ENCODE measurements at regions not wholly inside any gene's neighbourhood (a gene's known extent, or its start where the extent isn't known, plus 50 kb on each side); places are given as distances from the start of the nearest gene placed in this dataset.

GRCh38 chr17:13244513-13244912 lies 226.7 kb upstream of the ELAC2 start:
- CTCF ChIA-PET = no interaction called here
- intact Hi-C loops (cut with micrococcal nuclease) = no loop called here
- no peaks in the 10 kb centered on the region for H3F3A ChIP-seq (ENCODE audit: low read length, unreplicated experiment)
- ATAC-seq = no peak
- no peaks in the 10 kb centered on the region for H3K9me3 ChIP-seq (ENCODE audit: low read length)
- POLR2A ChIA-PET (ENCODE audit: unreplicated experiment) = no interaction called here
- no peaks in the 10 kb centered on the region for H3K36me3 ChIP-seq (ENCODE audit: low read depth, low read length)
- H3K9me2 ChIP-seq (replicated peaks; ENCODE audit: low read length) = no peaks in the 10 kb centered on the region
- no peak overlapping the region for H3K4me3 ChIP-seq (ENCODE audit: low read length)
- no peak overlapping the region for H3K9ac ChIP-seq (ENCODE audit: low read length)
- DNase-seq = no peak
- no peak overlapping the region for H3K4me2 ChIP-seq (ENCODE audit: low read length)
- no peaks in the 10 kb centered on the region for H3K79me2 ChIP-seq (ENCODE audit: low read length)
- H3K4me1 ChIP-seq (ENCODE audit: insufficient read depth, low read length) = no peaks in the 10 kb centered on the region
- H3K27me3 ChIP-seq (ENCODE audit: low read length) = peaks cover 62% of the 10 kb centered on the region
- H4K20me1 ChIP-seq (ENCODE audit: low read length) = no peaks in the 10 kb centered on the region
- no peak overlapping the region for H3K27ac ChIP-seq (ENCODE audit: low read length)
- BruUV-seq (replicated peaks) = no TSS peak
- TF ChIP-seq CTCF (conservative IDR thresholded peaks at IDR 0.05; ENCODE audit: low read depth, low read length) = no peak
- TF ChIP-seq EZH2 (IDR thresholded peaks at IDR 0.05; ENCODE audit: low read length, unreplicated experiment) = no peak
- no peak for TF ChIP-seq EZH2phosphoT487 (IDR thresholded peaks at IDR 0.05; ENCODE audit: borderline replicate concordance, low read length)
- no peak overlapping the region for H2AFZ ChIP-seq (ENCODE audit: low read length)

GRCh38 chr17:13243585-13243984 lies 225.8 kb upstream of the ELAC2 start:
- H3K4me3 ChIP-seq (ENCODE audit: low read length) = no peak overlapping the region
- DNase-seq (no peak), ATAC-seq (no peak)
- CTCF ChIA-PET = no interaction called here
- BruUV-seq (replicated peaks) = no TSS peak
- POLR2A ChIA-PET (ENCODE audit: unreplicated experiment) = no interaction called here
- H4K20me1 ChIP-seq (ENCODE audit: low read length) = no peaks in the 10 kb centered on the region
- H3K9me2 ChIP-seq (replicated peaks; ENCODE audit: low read length) = no peaks in the 10 kb centered on the region
- no peaks in the 10 kb centered on the region for H3K36me3 ChIP-seq (ENCODE audit: low read depth, low read length)
- H3K9ac ChIP-seq (ENCODE audit: low read length) = no peak overlapping the region
- no peaks in the 10 kb centered on the region for H3F3A ChIP-seq (ENCODE audit: low read length, unreplicated experiment)
- no peak for TF ChIP-seq CTCF (conservative IDR thresholded peaks at IDR 0.05; ENCODE audit: low read depth, low read length)
- TF ChIP-seq EZH2 (IDR thresholded peaks at IDR 0.05; ENCODE audit: low read length, unreplicated experiment) = peak; percentile 52
- no peak for TF ChIP-seq EZH2phosphoT487 (IDR thresholded peaks at IDR 0.05; ENCODE audit: borderline replicate concordance, low read length)
- intact Hi-C loops (cut with micrococcal nuclease) = no loop called here
- no peaks in the 10 kb centered on the region for H3K9me3 ChIP-seq (ENCODE audit: low read length)
- H2AFZ ChIP-seq (ENCODE audit: low read length) = no peak overlapping the region
- no peaks in the 10 kb centered on the region for H3K4me1 ChIP-seq (ENCODE audit: insufficient read depth, low read length)
- no peak overlapping the region for H3K4me2 ChIP-seq (ENCODE audit: low read length)
- no peak overlapping the region for H3K27ac ChIP-seq (ENCODE audit: low read length)
- H3K27me3 ChIP-seq (ENCODE audit: low read length) = peaks cover 65% of the 10 kb centered on the region
- H3K79me2 ChIP-seq (ENCODE audit: low read length) = no peaks in the 10 kb centered on the region

GRCh38 chr17:13240851-13241250 lies 223.0 kb upstream of the ELAC2 start:
- BruUV-seq (replicated peaks) = no TSS peak
- CTCF ChIA-PET = no interaction called here

More at GRCh38 chr17:13240851-13241250, 223.0 kb upstream of the ELAC2 start:
- Histone ChIP-seq H3K36me3 (ENCODE audit: low read depth, low read length) (no peaks in the 10 kb centered on the region), H3K9ac (ENCODE audit: low read length) (no peak overlapping the region), H3K4me2 (ENCODE audit: low read length) (no peak overlapping the region), H3K9me2 (replicated peaks; ENCODE audit: low read length) (no peaks in the 10 kb centered on the region), H3K4me3 (ENCODE audit: low read length) (no peak overlapping the region), H3F3A (ENCODE audit: low read length, unreplicated experiment) (no peaks in the 10 kb centered on the region), H3K79me2 (ENCODE audit: low read length) (no peaks in the 10 kb centered on the region), H2AFZ (ENCODE audit: low read length) (no peak overlapping the region), H3K27me3 (ENCODE audit: low read length) (peaks cover 61% of the 10 kb centered on the region), H3K27ac (ENCODE audit: low read length) (no peak overlapping the region), H4K20me1 (ENCODE audit: low read length) (no peaks in the 10 kb centered on the region), H3K4me1 (ENCODE audit: insufficient read depth, low read length) (no peaks in the 10 kb centered on the region), H3K9me3 (ENCODE audit: low read length) (no peaks in the 10 kb centered on the region)
- DNase-seq (no peak), ATAC-seq (no peak)
- TF ChIP-seq CTCF (conservative IDR thresholded peaks at IDR 0.05; ENCODE audit: low read depth, low read length) (no peak), EZH2phosphoT487 (IDR thresholded peaks at IDR 0.05; ENCODE audit: borderline replicate concordance, low read length) (no peak), EZH2 (IDR thresholded peaks at IDR 0.05; ENCODE audit: low read length, unreplicated experiment) (no peak)
- intact Hi-C loops (cut with micrococcal nuclease) = no loop called here
- POLR2A ChIA-PET (ENCODE audit: unreplicated experiment) = no interaction called here
